Psoas muscle (tissue), 7 donors: ENCODE measurements at regions not wholly inside any gene's neighbourhood (a gene's known extent, or its start where the extent isn't known, plus 50 kb on each side); places are given as distances from the start of the nearest gene placed in this dataset.

Experiments
- ATAC-seq, 4 donors: fragments of 200-7000 bp; cut with Tn5 transposase; one replicate each; pipeline ENCODE4 v1.9.1; 2020; ENCODE audit warnings: moderate library complexity in 3 of 4, mild to moderate bottlenecking in 2 of 4
- DNase-seq, 2 donors: peaks; one replicate each; pipeline ENCODE4 v3.0.0-alpha.2; 2020
- H3K27ac ChIP-seq: fragments of 200-600 bp; one replicate; pipeline ENCODE4 v1.8.0; 2022
- H3K27me3 ChIP-seq, 3 donors: fragments of 200-600 bp in 1 of 3; one replicate each; pipeline versions ENCODE4 v1.6.1 to v1.8.0; 2013 to 2022; ENCODE audit warnings: low read length in 2 of 3, mild to moderate bottlenecking in 2 of 3, moderate library complexity in 1 of 3; ENCODE audit not compliant: insufficient read depth in 3 of 3
- H3K36me3 ChIP-seq, 2 donors: fragments of 200-600 bp in 1 of 2; one replicate each; pipeline versions ENCODE4 v1.6.1 to v1.8.0; 2013 to 2022; ENCODE audit warnings: low read depth in 1 of 2, mild to moderate bottlenecking in 1 of 2, moderate library complexity in 1 of 2; ENCODE audit not compliant: insufficient read depth in 1 of 2
- H3K4me1 ChIP-seq: fragments of 200-600 bp; one replicate; pipeline ENCODE4 v1.8.0; 2022
- H3K4me3 ChIP-seq: fragments of 200-600 bp; one replicate; pipeline ENCODE4 v1.8.0; 2022; ENCODE audit warnings: mild to moderate bottlenecking
- H3K9me3 ChIP-seq: fragments of 200-600 bp; one replicate; pipeline ENCODE4 v1.8.0; 2022
- WGBS, 3 donors: extraction: QIAGEN DNeasy Blood & Tissue Kit; methylation state at CpG; one replicate each; pipeline versions ENCODE4 v1.1.6 to v1.1.7; 2013; 5-methylcytosine and 5-hydroxymethylcytosine counted together
- intact Hi-C, 2 donors: fragments of 100-400 bp; cut with DNase I; formaldehyde crosslinking; loops; one replicate each; pipeline versions ENCODE4 v1.11.0 to v1.14.2; 2022
- TF ChIP-seq, protein P1 (sequence below): fragments of 200-600 bp; IDR thresholded peaks from one replicate; pipeline ENCODE4 v1.8.0; 2022; ENCODE audit warnings: antibody characterized with exemption
- donor health status: healthy with polysubstance abuse.
- donor health status: DM: no; HTN: no; CAD: no; lungs with moderate emphysema.
- donor health status: Bipolar disorder and iron deficiency.
- donor health status: healthy.
- donor health status: DM: yes; HTN: yes; CAD: no.
- donor health status: DM: no; HTN: no; CAD: no.
- donor health status: DM: yes; HTN: yes; CAD: no.

DNA sequence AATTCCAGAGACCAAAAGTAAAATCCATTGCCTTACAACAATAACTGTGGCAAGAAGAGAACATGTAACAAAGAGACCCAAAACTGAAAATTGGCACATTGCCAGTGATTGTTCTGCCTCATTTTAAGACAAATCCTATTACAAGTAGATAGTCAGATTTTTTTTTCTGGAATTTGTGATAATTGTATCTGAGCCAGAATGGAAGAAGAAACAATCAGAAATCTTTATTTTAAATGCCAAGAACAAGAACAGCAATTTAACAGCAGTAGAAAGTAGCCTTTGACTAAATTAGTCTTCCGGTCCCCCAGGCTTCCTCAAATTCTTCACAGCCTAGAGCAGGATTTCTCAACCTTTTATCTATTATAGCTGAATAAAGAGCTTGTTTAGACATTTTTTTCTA, 106.7 kb upstream of the PTPN3 start:
- Histone ChIP-seq H3K27me3 (no peaks in the 10 kb centered on the region), H3K4me3 (no peak overlapping the region), H3K4me1 (no peaks in the 10 kb centered on the region), H3K36me3 (no peaks in the 10 kb centered on the region), H3K9me3 (no peaks in the 10 kb centered on the region), H3K27ac (no peak overlapping the region)
- TF ChIP-seq, protein P1, sequence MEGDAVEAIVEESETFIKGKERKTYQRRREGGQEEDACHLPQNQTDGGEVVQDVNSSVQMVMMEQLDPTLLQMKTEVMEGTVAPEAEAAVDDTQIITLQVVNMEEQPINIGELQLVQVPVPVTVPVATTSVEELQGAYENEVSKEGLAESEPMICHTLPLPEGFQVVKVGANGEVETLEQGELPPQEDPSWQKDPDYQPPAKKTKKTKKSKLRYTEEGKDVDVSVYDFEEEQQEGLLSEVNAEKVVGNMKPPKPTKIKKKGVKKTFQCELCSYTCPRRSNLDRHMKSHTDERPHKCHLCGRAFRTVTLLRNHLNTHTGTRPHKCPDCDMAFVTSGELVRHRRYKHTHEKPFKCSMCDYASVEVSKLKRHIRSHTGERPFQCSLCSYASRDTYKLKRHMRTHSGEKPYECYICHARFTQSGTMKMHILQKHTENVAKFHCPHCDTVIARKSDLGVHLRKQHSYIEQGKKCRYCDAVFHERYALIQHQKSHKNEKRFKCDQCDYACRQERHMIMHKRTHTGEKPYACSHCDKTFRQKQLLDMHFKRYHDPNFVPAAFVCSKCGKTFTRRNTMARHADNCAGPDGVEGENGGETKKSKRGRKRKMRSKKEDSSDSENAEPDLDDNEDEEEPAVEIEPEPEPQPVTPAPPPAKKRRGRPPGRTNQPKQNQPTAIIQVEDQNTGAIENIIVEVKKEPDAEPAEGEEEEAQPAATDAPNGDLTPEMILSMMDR, result no peak
- no peak for DNase-seq
- intact Hi-C loops, result no loop called here
- WGBS, 3 donors, result 62 to 88% (median 68%) methylated on average over 1 of the region's 1 CpG
- ATAC-seq, result no peak

DNA sequence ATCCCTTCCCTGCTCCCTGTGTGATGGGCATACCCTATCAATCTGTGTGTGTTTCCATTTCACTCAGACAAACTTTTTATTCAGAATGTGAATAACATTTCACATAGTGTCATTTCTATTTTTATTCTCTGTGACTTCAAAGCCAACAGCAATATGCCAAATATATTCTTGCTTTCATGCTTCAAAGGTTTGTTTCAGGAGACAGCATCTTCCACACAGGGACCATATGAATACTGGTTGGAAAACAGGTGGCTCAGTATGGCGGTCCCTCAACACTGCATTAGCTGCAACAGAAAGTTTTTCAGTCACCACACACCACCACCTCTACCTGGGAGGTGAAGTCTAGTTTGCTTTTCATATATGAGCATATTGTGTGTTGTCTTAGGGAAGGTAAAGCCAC, 111.0 kb upstream of the PTPN3 start:
- DNase-seq (no peak), ATAC-seq (no peak)
- Histone ChIP-seq H3K27me3 (no peaks in the 10 kb centered on the region), H3K36me3 (no peaks in the 10 kb centered on the region), H3K4me1 (no peaks in the 10 kb centered on the region), H3K27ac (no peak overlapping the region), H3K4me3 (no peak overlapping the region), H3K9me3 (no peaks in the 10 kb centered on the region)
- intact Hi-C loops, result no loop called here
- 77 to 94% (median 94%) methylated on average over 1 of the region's 1 CpG for WGBS, 3 donors
- TF ChIP-seq, protein P1, result no peak

DNA sequence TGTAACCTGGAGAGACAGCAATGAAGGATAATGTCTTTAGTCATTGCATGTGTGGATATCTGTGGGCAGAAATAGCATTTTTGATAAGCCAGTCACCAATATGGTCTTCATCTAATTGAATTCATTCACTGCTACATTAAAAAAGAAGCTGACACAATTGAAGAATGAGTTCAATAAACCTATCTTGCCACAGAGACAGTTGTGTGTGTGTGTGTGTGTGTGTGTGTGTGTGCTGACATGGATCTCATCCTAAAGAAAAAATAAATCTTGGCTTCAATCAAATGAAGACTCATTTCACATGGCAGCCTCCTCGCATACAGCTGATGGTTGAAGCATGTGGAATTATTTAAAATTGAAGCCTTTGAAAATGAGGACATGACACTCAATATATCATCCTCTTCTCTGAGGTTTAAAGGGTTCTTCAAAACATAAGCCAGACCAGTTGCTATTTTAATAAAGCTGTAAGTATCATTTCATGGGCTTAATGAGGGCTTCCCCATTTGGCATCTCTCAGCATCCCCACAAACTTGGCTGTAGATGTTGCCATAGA, 118.5 kb upstream of the PTPN3 start:
- Histone ChIP-seq H3K4me1 (no peaks in the 10 kb centered on the region), H3K9me3 (peaks cover 5% of the 10 kb centered on the region), H3K4me3 (no peak overlapping the region), H3K27ac (no peak overlapping the region), H3K27me3 (no peaks in the 10 kb centered on the region), H3K36me3 (no peaks in the 10 kb centered on the region)
- no peak for DNase-seq
- intact Hi-C loops, result no loop called here
- TF ChIP-seq, protein P1, result no peak
- WGBS, 3 donors, result 83 to 89% (median 85%) methylated on average over 1 of the region's 1 CpG
- no peak for ATAC-seq

DNA sequence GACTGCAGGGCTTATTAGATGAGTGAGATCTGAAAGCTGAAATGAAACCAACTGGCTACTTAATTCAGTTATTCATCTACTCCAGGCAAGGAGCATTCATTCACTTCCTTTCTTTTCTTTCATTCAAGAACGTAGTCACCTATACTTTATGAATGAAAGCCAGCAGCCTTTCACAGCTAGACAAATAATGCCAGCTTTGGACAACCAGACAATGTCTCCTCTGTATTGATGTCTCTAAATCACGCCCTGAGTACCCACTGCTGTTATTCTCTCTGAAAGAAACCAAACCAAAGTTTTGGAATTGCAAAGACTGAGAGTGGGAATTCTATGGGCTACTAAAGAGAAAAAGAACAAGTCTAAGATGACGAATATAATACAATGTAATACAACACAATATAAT, 121.2 kb upstream of the PTPN3 start:
- TF ChIP-seq, protein P1, result no peak
- DNase-seq (no peak), ATAC-seq (no peak)
- Histone ChIP-seq H3K9me3 (peaks cover 5% of the 10 kb centered on the region), H3K27ac (no peak overlapping the region), H3K36me3 (no peaks in the 10 kb centered on the region), H3K4me1 (no peaks in the 10 kb centered on the region), H3K27me3 (no peaks in the 10 kb centered on the region), H3K4me3 (no peak overlapping the region)
- intact Hi-C loops, result no loop called here
- 62 to 75% (median 70%) methylated on average over 3 of the region's 3 CpGs for WGBS, 3 donors

DNA sequence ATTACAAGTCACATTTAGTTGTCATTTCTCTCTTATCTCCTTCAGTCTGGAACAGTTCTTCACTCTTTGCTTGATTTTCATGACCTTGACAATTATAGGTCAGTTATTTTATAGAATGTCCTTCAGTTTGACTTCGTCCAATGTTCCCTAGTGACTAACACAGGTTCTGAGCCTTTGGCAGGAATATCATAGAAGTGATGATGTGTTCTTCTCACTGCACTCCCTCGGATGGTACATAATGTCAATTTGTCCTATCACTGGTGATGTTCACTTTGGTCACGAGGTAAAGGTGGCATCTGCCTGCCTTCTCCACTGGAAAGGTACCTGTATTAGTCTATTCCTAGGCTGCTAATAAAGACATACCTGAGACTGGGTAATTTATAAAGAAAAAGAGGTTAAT, 126.0 kb upstream of the PTPN3 start:
- no peak overlapping the region for H3K27ac ChIP-seq
- no peak overlapping the region for H3K4me3 ChIP-seq
- DNase-seq (no peak), ATAC-seq (no peak)
- H3K9me3 ChIP-seq, result no peaks in the 10 kb centered on the region
- H3K36me3 ChIP-seq, result no peaks in the 10 kb centered on the region
- 79 to 88% (median 85%) methylated on average over 3 of the region's 3 CpGs for WGBS, 3 donors
- intact Hi-C loops, result no loop called here
- H3K27me3 ChIP-seq, result no peaks in the 10 kb centered on the region
- H3K4me1 ChIP-seq, result no peaks in the 10 kb centered on the region
- TF ChIP-seq, protein P1, result no peak
